ENCODE measurements at regions not wholly inside any gene's neighbourhood (a gene's known extent, or its start where the extent isn't known, plus 50 kb on each side); places are given as distances from the start of the nearest gene placed in this dataset.

GRCh38 chr9:89998633-89999032, 393.8 kb downstream of the GADD45G start:
- TF ChIP-seq POLR2AphosphoS5 (IDR thresholded peaks at IDR 0.05; ENCODE audit: borderline replicate concordance, low read depth, low read length) (no peak), FOXP2 (optimal IDR thresholded peaks at IDR 0.05; ENCODE audit: control extremely low read depth, extremely low read length, insufficient read depth) (no peak), EZH2 (IDR thresholded peaks at IDR 0.05) (no peak)
- Histone ChIP-seq H3K27ac (no peak overlapping the region), H3K36me3 (ENCODE audit: insufficient read depth, low read length) (no peaks in the 10 kb centered on the region), H3K9ac (ENCODE audit: insufficient read length) (no peak overlapping the region), H3K9me3 (ENCODE audit: low read depth, low read length) (no peaks in the 10 kb centered on the region), H3K4me3 (no peak overlapping the region)
- DNase-seq (ENCODE audit: low read depth, low spot score), result no peak

- H3K9ac ChIP-seq (ENCODE audit: insufficient read length), result no peak overlapping the region
- no peak for DNase-seq (ENCODE audit: low read depth, low spot score)
Observed at GRCh38 chr9:89999176-89999533, 394.3 kb downstream of the GADD45G start.

DNA sequence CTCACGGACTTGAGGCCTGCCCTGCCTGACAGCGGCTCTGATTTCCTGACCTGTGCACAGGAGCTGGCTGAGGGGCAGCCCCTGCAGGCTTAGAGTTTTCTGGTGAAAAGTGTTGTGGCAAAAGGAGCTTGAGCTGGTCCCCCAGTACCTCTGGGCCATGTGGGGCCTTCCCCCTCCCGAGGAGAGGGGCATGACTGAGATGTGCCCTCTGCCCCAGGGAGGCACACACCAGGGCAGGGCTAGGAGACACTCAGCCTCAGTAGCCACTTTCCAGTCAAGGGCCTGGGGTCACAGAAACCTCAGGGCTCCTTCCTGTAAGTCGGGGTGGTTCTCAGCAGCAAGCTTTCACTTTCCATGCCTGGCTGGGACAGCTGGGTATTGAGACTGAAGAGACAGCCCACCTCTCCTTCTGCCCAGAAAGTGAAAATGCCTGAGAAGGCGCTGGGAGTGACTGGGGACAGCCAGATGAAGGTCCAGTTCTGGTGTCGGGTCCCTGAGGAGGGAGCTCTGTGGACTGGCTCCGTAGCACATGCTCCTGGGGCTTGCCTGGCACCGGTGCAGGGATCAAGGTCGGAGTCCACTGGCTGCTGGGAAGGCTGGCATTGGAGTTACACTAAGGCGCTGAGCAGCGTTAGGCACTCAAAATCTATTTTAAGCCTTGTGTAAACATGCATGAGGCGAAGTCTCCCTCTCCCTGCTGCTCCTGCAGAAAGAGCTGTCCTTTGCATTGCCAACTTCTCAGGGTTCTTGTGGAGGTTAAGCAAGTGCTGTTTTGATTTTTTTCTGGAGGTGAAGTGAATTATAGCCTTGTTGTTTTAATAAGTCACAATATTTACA, 394.9 kb downstream of the GADD45G start:
- no peak for DNase-seq (ENCODE audit: low read depth, low spot score)
- no peaks in the 10 kb centered on the region for H3K9me3 ChIP-seq (ENCODE audit: low read depth, low read length)
- H3K4me3 ChIP-seq, result no peak overlapping the region; the same call in 1 of the 2 replicates
- no peak overlapping the region for H3K9ac ChIP-seq (ENCODE audit: insufficient read length)
- H3K27ac ChIP-seq, result no peak overlapping the region
- no peak for TF ChIP-seq FOXP2 (optimal IDR thresholded peaks at IDR 0.05; ENCODE audit: control extremely low read depth, extremely low read length, insufficient read depth)
- TF ChIP-seq EZH2 (IDR thresholded peaks at IDR 0.05), result no peak
- TF ChIP-seq POLR2AphosphoS5 (IDR thresholded peaks at IDR 0.05; ENCODE audit: borderline replicate concordance, low read depth, low read length), result no peak
- no peaks in the 10 kb centered on the region for H3K36me3 ChIP-seq (ENCODE audit: insufficient read depth, low read length)

More at GRCh38 chr9:89999176-89999533, 394.3 kb downstream of the GADD45G start:
- no peaks in the 10 kb centered on the region for H3K36me3 ChIP-seq (ENCODE audit: insufficient read depth, low read length)
- H3K9me3 ChIP-seq (ENCODE audit: low read depth, low read length), result no peaks in the 10 kb centered on the region
- H3K4me3 ChIP-seq, result no peak overlapping the region
- TF ChIP-seq POLR2AphosphoS5 (IDR thresholded peaks at IDR 0.05; ENCODE audit: borderline replicate concordance, low read depth, low read length) (no peak), EZH2 (IDR thresholded peaks at IDR 0.05) (no peak), FOXP2 (optimal IDR thresholded peaks at IDR 0.05; ENCODE audit: control extremely low read depth, extremely low read length, insufficient read depth) (no peak)
- no peak overlapping the region for H3K27ac ChIP-seq

- H3K9me3 ChIP-seq (ENCODE audit: low read depth, low read length), result no peaks in the 10 kb centered on the region
- no peak overlapping the region for H3K9ac ChIP-seq (ENCODE audit: insufficient read length)
- DNase-seq (ENCODE audit: low read depth, low spot score), result no peak
- no peaks in the 10 kb centered on the region for H3K36me3 ChIP-seq (ENCODE audit: insufficient read depth, low read length)
- no peak overlapping the region for H3K4me3 ChIP-seq
- no peak for TF ChIP-seq POLR2AphosphoS5 (IDR thresholded peaks at IDR 0.05; ENCODE audit: borderline replicate concordance, low read depth, low read length)
- TF ChIP-seq FOXP2 (optimal IDR thresholded peaks at IDR 0.05; ENCODE audit: control extremely low read depth, extremely low read length, insufficient read depth), result no peak
- TF ChIP-seq EZH2 (IDR thresholded peaks at IDR 0.05), result no peak
- no peak overlapping the region for H3K27ac ChIP-seq
Observed at GRCh38 chr9:90000925-90001324, 396.1 kb downstream of the GADD45G start.

DNA sequence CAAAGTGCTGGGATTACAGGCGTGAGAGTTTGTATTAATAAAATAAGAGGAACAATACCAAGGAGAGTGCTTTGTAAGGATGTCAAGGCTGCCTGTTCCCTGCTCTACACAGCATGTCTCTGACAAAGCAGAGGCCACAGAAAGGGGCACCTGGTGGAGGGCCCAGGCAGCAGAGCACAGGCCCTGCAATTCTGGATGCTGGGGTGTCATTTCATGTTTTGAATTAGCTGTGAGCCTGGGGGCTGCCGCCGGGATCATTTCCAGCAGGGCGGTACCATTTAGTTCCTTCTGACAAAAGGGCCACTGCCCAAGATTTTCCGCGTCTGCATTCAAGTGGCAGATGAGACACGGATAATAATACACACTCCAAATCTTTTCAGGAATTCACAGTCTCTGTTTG, 396.9 kb downstream of the GADD45G start:
- no peak overlapping the region for H3K27ac ChIP-seq
- no peak for DNase-seq (ENCODE audit: low read depth, low spot score)
- no peak for TF ChIP-seq EZH2 (IDR thresholded peaks at IDR 0.05)
- TF ChIP-seq POLR2AphosphoS5 (IDR thresholded peaks at IDR 0.05; ENCODE audit: borderline replicate concordance, low read depth, low read length), result no peak

DNA sequence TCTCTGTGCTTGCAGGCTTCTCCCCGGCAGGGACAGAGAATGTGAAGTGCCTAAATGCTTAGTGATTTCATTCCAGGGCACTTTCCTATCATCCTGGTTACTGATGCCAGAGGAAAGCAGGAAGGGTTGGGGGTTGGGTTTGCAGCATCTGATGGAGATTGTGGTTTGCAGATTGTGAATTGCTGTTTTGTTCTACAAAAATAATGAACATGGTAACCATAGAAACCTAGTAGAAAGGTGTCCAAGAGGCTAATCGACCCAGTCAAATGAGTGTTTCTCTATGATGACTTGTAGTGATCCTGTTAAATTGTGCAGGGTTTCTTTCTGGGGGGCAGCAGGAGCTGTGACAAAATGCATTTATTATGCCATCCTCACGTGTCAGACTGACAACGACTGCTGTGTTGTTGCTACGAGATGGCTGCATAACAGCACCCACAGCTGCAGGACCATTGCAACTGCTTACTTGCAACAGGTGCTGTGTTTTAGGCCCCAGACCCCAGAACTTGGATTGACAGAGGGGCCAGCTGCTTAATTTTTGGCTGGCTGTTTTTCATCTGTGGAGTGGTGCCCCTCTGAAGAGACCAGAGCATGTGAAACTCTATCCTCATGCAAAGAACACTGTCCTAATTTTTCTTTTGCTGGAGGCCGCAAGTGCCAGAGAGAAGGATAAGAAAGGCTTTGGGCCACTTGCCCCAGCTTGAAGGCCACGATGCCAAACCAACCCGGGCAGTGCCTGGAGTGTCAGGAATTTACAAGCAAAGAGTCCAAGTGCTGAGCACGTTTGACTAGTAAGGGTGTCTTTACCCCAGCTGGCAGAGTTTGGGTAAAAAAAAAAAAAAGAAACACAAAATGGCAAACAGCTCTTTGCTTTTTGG, 397.8 kb downstream of the GADD45G start:
- Histone ChIP-seq H3K4me3 (no peak overlapping the region), H3K9ac (ENCODE audit: insufficient read length) (no peak overlapping the region), H3K36me3 (ENCODE audit: insufficient read depth, low read length) (no peaks in the 10 kb centered on the region), H3K27ac (no peak overlapping the region), H3K9me3 (ENCODE audit: low read depth, low read length) (no peaks in the 10 kb centered on the region)
- TF ChIP-seq EZH2 (IDR thresholded peaks at IDR 0.05), result no peak
- TF ChIP-seq POLR2AphosphoS5 (IDR thresholded peaks at IDR 0.05; ENCODE audit: borderline replicate concordance, low read depth, low read length), result no peak
- TF ChIP-seq FOXP2 (optimal IDR thresholded peaks at IDR 0.05; ENCODE audit: control extremely low read depth, extremely low read length, insufficient read depth), result no peak
- DNase-seq (ENCODE audit: low read depth, low spot score), result no peak

More for the DNA sequence above, 396.9 kb downstream of the GADD45G start:
- Histone ChIP-seq H3K9ac (ENCODE audit: insufficient read length) (no peak overlapping the region), H3K4me3 (no peak overlapping the region), H3K36me3 (ENCODE audit: insufficient read depth, low read length) (no peaks in the 10 kb centered on the region), H3K9me3 (ENCODE audit: low read depth, low read length) (no peaks in the 10 kb centered on the region)

- no peak for TF ChIP-seq POLR2AphosphoS5 (IDR thresholded peaks at IDR 0.05; ENCODE audit: borderline replicate concordance, low read depth, low read length)
- TF ChIP-seq FOXP2 (optimal IDR thresholded peaks at IDR 0.05; ENCODE audit: control extremely low read depth, extremely low read length, insufficient read depth), result no peak
- no peak for TF ChIP-seq EZH2 (IDR thresholded peaks at IDR 0.05)
- H3K36me3 ChIP-seq (ENCODE audit: insufficient read depth, low read length), result no peaks in the 10 kb centered on the region
- H3K4me3 ChIP-seq, result no peak overlapping the region
- no peaks in the 10 kb centered on the region for H3K9me3 ChIP-seq (ENCODE audit: low read depth, low read length)
- DNase-seq (ENCODE audit: low read depth, low spot score), result no peak
- no peak overlapping the region for H3K9ac ChIP-seq (ENCODE audit: insufficient read length)
- H3K27ac ChIP-seq, result no peak overlapping the region
Observed at GRCh38 chr9:90005388-90005787, 400.6 kb downstream of the GADD45G start.
